ENCODE measurements at regions not wholly inside any gene's neighbourhood (a gene's known extent, or its start where the extent isn't known, plus 50 kb on each side); places are given as distances from the start of the nearest gene placed in this dataset.
"Not testable (repeated sequence)": the region's sequence is repeated elsewhere in the genome, so short reads cannot be mapped to it uniquely, and the experiment has no call there.

GRCh38 chrX:34299451-34299967 lies 167.4 kb upstream of the FAM47A start:
- no peak for DNase-seq (ENCODE audit: extremely low read depth in 1 of 11, low read depth in 9 of 11, low spot score in 4 of 11)

- DNase-seq (ENCODE audit: extremely low read depth in 1 of 11, low read depth in 9 of 11, low spot score in 4 of 11) = no peak
Observed at GRCh38 chrX:34294665-34295064, 162.6 kb upstream of the FAM47A start.

- peak in 1 of 11 donors; percentile 2 for DNase-seq (ENCODE audit: extremely low read depth in 1 of 11, low read depth in 9 of 11, low spot score in 4 of 11)
Observed at GRCh38 chrX:34288782-34289181, 156.7 kb upstream of the FAM47A start.

GRCh38 chrX:34279866-34280560 lies 147.9 kb upstream of the FAM47A start:
- no peak for DNase-seq (ENCODE audit: extremely low read depth in 1 of 11, low read depth in 9 of 11, low spot score in 4 of 11)

- DNase-seq (ENCODE audit: extremely low read depth in 1 of 11, low read depth in 9 of 11, low spot score in 4 of 11) = no peak
Observed at GRCh38 chrX:34275699-34276098, 143.6 kb upstream of the FAM47A start.

GRCh38 chrX:34270434-34270833 lies 138.3 kb upstream of the FAM47A start:
- DNase-seq (ENCODE audit: extremely low read depth in 1 of 11, low read depth in 9 of 11, low spot score in 4 of 11) = no peak

GRCh38 chrX:34238896-34239295 lies 106.8 kb upstream of the FAM47A start:
- DNase-seq (ENCODE audit: extremely low read depth in 1 of 11, low read depth in 9 of 11, low spot score in 4 of 11) = no peak

GRCh38 chrX:34230156-34230555 lies 98.0 kb upstream of the FAM47A start:
- DNase-seq (ENCODE audit: extremely low read depth in 1 of 11, low read depth in 9 of 11, low spot score in 4 of 11) = not testable (repeated sequence)

GRCh38 chrX:34227804-34228203 lies 95.7 kb upstream of the FAM47A start:
- no peak for DNase-seq (ENCODE audit: extremely low read depth in 1 of 11, low read depth in 9 of 11, low spot score in 4 of 11)

- no peak for DNase-seq (ENCODE audit: extremely low read depth in 1 of 11, low read depth in 9 of 11, low spot score in 4 of 11)
Observed at GRCh38 chrX:34223574-34223973, 91.5 kb upstream of the FAM47A start.

- no peak for DNase-seq (ENCODE audit: extremely low read depth in 1 of 11, low read depth in 9 of 11, low spot score in 4 of 11)
Observed at GRCh38 chrX:34218063-34218462, 85.9 kb upstream of the FAM47A start.

- no peak for DNase-seq (ENCODE audit: extremely low read depth in 1 of 11, low read depth in 9 of 11, low spot score in 4 of 11)
Observed at GRCh38 chrX:34197946-34198345, 65.8 kb upstream of the FAM47A start.
